PFSK-1 (cell line): ENCODE measurements at regions not wholly inside any gene's neighbourhood (a gene's known extent, or its start where the extent isn't known, plus 50 kb on each side); places are given as distances from the start of the nearest gene placed in this dataset.

Source experiments
- FOXP2 ChIP-seq: optimal IDR thresholded peaks from 2 replicates; pipeline ENCODE3; 2011; ENCODE audit warnings: borderline replicate concordance, control low read depth, inconsistent platforms; ENCODE audit not compliant: insufficient read depth; ENCODE audit errors: extremely low read length, extremely low read depth
- POLR2AphosphoS5 ChIP-seq: IDR thresholded peaks from 2 replicates; pipeline ENCODE4 v1.6.1; 2012; ENCODE audit warnings: low read depth, mild to moderate bottlenecking, control low read depth, low read length, moderate library complexity
- REST ChIP-seq, 2 experiments: IDR thresholded peaks; 2 replicates each; pipeline versions ENCODE4 v1.6.1 to v1.8.0; 2011 to 2012; ENCODE audit warnings: low read depth in 2 of 2, low read length in 2 of 2, control low read depth in 1 of 2, inconsistent platforms in 1 of 2, mild to moderate bottlenecking in 1 of 2, moderate library complexity in 1 of 2; ENCODE audit not compliant: insufficient read depth in 1 of 2
- SIN3A ChIP-seq: IDR thresholded peaks from 2 replicates; pipeline ENCODE4 v1.6.1; 2012; ENCODE audit warnings: mild to moderate bottlenecking, low read length, moderate library complexity, borderline replicate concordance; ENCODE audit not compliant: insufficient read depth
- TAF1 ChIP-seq: IDR thresholded peaks from 2 replicates; pipeline ENCODE4 v1.6.1; 2012; ENCODE audit warnings: low read length, control low read depth, borderline replicate concordance; ENCODE audit not compliant: insufficient read depth

GRCh38 chr7:25356534-25357151 is 128.4 kb upstream of the NPVF start:
- TF ChIP-seq FOXP2 (no peak), POLR2AphosphoS5 (no peak), SIN3A (no peak)

GRCh38 chr7:25358926-25359325 is 130.6 kb upstream of the NPVF start:
- no peak for TF ChIP-seq REST (IDR thresholded peaks at IDR 0.05; ENCODE audit: insufficient read depth in 1 of 2, low read depth in 2 of 2, low read length in 2 of 2)
- no peak for TF ChIP-seq FOXP2
- no peak for TF ChIP-seq TAF1
- TF ChIP-seq POLR2AphosphoS5, result no peak
- TF ChIP-seq SIN3A, result no peak

- TF ChIP-seq POLR2AphosphoS5, result no peak
- no peak for TF ChIP-seq SIN3A
- no peak for TF ChIP-seq REST (IDR thresholded peaks at IDR 0.05; ENCODE audit: insufficient read depth in 1 of 2, low read depth in 2 of 2, low read length in 2 of 2)
- no peak for TF ChIP-seq TAF1
- no peak for TF ChIP-seq FOXP2
Measured at GRCh38 chr7:25359471-25360059, 131.3 kb upstream of the NPVF start.

GRCh38 chr7:25360451-25360850 is 132.2 kb upstream of the NPVF start:
- TF ChIP-seq POLR2AphosphoS5 (no peak), REST (IDR thresholded peaks at IDR 0.05; ENCODE audit: insufficient read depth in 1 of 2, low read depth in 2 of 2, low read length in 2 of 2) (no peak), TAF1 (no peak), SIN3A (no peak)

GRCh38 chr7:25361387-25361786 is 133.1 kb upstream of the NPVF start:
- no peak for TF ChIP-seq POLR2AphosphoS5
- TF ChIP-seq FOXP2, result no peak
- TF ChIP-seq REST (IDR thresholded peaks at IDR 0.05; ENCODE audit: insufficient read depth in 1 of 2, low read depth in 2 of 2, low read length in 2 of 2), result no peak
- no peak for TF ChIP-seq TAF1
- TF ChIP-seq SIN3A, result no peak
